ENCODE measurements at regions not wholly inside any gene's neighbourhood (a gene's known extent, or its start where the extent isn't known, plus 50 kb on each side); places are given as distances from the start of the nearest gene placed in this dataset.
"Not testable (repeated sequence)": the region's sequence is repeated elsewhere in the genome, so short reads cannot be mapped to it uniquely, and the experiment has no call there.

GRCh38 chr1:3996846-3997705 is 97.0 kb upstream of the C1orf174 start:
- TF ChIP-seq CTCF (IDR thresholded peaks at IDR 0.05; ENCODE audit: extremely low read depth, insufficient read depth, missing control alignments): no peak
- no peak for DNase-seq (ENCODE audit: low spot score)
- in situ Hi-C loops (cut with MboI; ENCODE audit: low pct_unique_long_range_greater_than_20kb, low sequenced_read_pairs, unreplicated experiment): no loop called here

- in situ Hi-C loops (cut with MboI; ENCODE audit: low pct_unique_long_range_greater_than_20kb, low sequenced_read_pairs, unreplicated experiment): no loop called here
Observed at GRCh38 chr1:3998086-3998485, 98.0 kb upstream of the C1orf174 start.

GRCh38 chr1:3999514-3999913 is 99.4 kb upstream of the C1orf174 start:
- in situ Hi-C loops (cut with MboI; ENCODE audit: low pct_unique_long_range_greater_than_20kb, low sequenced_read_pairs, unreplicated experiment); DNase-seq (ENCODE audit: low spot score): not testable (repeated sequence)

More at GRCh38 chr1:3998086-3998485, 98.0 kb upstream of the C1orf174 start:
- DNase-seq (ENCODE audit: low spot score): no peak
- TF ChIP-seq CTCF (IDR thresholded peaks at IDR 0.05; ENCODE audit: extremely low read depth, insufficient read depth, missing control alignments): no peak

- DNase-seq (ENCODE audit: low spot score): no peak
- in situ Hi-C loops (cut with MboI; ENCODE audit: low pct_unique_long_range_greater_than_20kb, low sequenced_read_pairs, unreplicated experiment): no loop called here
- no peak for TF ChIP-seq CTCF (IDR thresholded peaks at IDR 0.05; ENCODE audit: extremely low read depth, insufficient read depth, missing control alignments)
Observed at GRCh38 chr1:3999941-4000735, 100.1 kb upstream of the C1orf174 start.

GRCh38 chr1:4000811-4001251 is 100.8 kb upstream of the C1orf174 start:
- DNase-seq (ENCODE audit: low spot score): no peak
- in situ Hi-C loops (cut with MboI; ENCODE audit: low pct_unique_long_range_greater_than_20kb, low sequenced_read_pairs, unreplicated experiment): no loop called here
- TF ChIP-seq CTCF (IDR thresholded peaks at IDR 0.05; ENCODE audit: extremely low read depth, insufficient read depth, missing control alignments): no peak

- no peak for DNase-seq (ENCODE audit: low spot score)
- in situ Hi-C loops (cut with MboI; ENCODE audit: low pct_unique_long_range_greater_than_20kb, low sequenced_read_pairs, unreplicated experiment): no loop called here
- no peak for TF ChIP-seq CTCF (IDR thresholded peaks at IDR 0.05; ENCODE audit: extremely low read depth, insufficient read depth, missing control alignments)
Observed at GRCh38 chr1:4001461-4001860, 101.4 kb upstream of the C1orf174 start.

GRCh38 chr1:4002061-4002521 is 102.0 kb upstream of the C1orf174 start:
- in situ Hi-C loops (cut with MboI; ENCODE audit: low pct_unique_long_range_greater_than_20kb, low sequenced_read_pairs, unreplicated experiment): no loop called here
- TF ChIP-seq CTCF (IDR thresholded peaks at IDR 0.05; ENCODE audit: extremely low read depth, insufficient read depth, missing control alignments): no peak
- DNase-seq (ENCODE audit: low spot score): no peak
